HK-2 (cell line): ENCODE measurements at regions not wholly inside any gene's neighbourhood (a gene's known extent, or its start where the extent isn't known, plus 50 kb on each side); places are given as distances from the start of the nearest gene placed in this dataset.

Experiments used
- DNase-seq: peaks from one replicate; pipeline ENCODE4 v3.0.0-alpha.2; 2018; ENCODE audit not compliant: unreplicated experiment

DNA sequence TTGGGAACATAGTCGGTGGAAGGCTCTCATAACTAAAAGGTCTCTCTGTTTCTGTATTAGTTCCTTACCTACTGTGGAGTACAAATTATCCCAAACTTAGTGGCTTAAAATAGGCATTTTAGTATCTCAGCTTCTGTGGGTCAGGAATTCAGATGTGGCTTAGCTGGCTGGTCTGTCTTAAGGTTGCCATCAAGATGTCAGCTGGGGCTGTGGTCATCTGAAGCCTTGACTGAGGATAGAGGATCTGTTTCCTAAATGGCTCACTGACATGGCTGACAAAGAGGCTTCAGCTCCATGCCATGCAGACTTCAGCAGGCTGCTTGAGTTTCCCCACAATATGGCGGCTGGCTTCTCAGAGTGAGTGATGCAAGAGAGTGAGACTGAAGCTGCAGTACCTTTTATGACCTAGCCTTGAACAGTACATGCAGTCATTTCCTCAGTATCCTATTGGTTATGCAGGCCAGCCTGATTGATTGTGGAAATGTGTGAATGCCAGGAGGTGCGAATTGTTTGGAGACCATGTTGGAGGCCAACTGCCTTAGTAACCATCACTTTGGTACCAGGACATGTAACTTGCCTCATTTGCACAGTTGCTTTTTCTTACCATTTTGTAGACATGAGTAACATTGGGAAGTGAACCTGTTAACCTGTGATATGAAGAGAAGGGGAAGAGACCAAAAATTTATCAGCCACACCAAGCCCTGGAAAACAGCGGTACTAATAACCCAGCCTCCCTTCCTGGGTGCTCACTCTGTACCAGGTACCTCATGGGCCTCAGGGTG, 152.8 kb upstream of the IER5L start:
- no peak for DNase-seq

DNA sequence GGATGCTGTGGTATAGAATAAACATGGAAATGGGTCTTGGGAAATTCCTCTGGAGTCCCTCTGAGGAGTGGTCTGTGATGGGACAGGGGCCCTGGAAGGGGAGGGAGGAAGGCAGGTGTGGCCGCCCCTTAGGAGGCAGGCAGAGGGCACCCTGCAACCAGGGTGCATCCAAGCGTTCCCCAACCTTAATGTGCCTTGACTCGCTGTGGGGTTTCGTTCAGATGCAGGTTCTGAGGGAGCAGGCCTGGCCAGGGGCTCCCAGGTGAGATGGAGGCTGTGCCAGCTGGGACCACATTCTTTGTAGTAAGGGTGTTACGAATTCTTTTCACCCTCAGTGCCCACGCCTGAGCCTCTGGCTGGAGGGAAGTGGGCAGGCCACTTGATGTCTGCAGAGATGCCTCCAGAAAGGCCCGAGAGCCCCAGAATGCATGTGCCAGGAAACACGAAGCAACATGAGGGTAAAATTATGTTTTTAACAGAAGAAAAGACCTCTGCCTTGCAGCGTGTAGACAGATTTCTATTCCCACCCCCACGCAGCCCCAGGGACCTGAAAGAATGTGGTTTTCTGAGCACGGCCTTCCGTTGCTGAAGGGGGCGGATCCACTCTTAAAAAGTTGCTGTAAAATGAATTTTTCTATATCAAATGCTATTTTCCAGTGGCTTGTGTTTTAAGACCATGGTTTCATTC, 150.4 kb upstream of the IER5L start:
- DNase-seq = no peak

DNA sequence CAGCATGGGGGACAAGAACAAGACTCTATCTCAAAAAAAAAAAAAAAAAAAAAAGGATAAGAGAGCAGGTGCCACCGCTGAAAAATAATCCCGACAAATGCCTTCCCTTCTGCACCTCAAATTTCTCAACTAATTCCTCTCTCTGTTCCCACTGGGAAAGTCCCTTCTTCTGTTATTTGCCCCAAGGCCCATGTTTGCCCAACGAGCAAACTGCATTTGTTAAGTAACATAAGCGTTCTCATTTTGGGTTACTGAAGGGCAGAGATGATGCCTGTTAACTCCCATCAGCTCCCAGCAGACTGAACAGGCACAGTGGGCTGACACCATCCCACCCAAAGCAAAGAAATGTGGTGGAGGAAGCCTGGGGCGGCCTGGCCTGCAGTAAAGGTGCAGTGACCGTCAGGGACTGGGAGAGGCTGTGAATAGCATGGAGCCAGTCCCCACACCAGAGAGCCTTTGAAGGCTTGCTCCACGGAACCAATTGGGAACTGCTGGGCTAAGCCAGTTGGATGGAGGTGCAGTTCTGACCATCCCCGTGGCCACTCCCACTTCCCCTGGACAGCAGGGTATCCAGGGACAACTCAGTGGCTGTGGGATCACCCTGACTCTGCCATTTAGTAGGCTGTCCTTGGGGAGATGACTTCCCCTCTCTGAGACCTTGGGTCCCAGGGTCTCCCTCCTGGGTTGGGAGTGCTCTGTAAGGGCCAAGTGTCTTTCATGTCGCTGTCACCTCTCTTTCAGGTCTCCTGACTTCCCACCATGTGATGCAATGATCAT, 149.7 kb upstream of the IER5L start:
- DNase-seq = no peak

DNA sequence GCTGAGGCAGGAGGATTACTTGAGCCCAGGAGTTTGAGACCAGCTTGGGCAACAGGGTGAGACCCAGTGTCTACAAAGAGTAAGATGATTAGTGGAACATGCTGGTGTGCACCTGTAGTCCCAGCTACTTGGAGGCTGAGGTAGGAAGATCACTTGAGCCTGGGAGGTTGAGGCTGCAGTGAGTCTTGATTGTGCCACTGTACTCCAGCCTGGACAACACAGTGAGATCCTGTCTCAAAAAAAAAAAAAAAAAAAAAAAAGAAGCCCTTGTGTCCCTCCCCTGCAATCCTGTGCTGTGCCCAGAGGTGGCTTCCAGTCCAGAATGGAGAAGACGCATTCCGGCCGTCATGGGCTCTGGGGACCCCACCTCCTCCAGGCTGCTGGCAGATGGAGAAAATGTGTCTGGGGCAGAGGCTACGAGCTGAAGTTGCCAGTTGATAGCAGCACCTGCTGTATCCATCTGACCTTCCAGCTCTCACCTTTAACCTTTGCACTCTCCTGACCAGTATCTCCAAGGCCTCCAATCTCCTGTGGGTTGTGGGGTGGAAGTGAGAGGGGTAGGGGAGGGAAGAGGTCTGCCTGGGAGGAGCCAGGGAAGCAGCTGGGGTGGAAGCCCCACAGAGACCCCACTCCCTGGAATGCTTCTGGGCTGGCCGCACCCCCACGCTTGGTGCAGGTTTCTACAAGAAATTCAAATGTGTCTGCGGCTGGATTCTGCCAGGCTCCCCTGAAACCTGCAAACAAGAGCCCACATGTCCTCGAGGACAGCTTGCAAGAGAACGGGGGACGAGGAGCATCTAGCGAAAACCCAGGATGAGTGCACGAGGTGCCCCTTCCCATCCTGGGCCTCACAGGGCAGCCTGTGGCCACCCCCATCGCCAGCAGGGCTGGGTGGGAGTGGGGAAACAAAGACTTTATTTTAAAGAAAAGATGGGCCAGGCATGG, 148.3 kb upstream of the IER5L start:
- DNase-seq = no peak

DNA sequence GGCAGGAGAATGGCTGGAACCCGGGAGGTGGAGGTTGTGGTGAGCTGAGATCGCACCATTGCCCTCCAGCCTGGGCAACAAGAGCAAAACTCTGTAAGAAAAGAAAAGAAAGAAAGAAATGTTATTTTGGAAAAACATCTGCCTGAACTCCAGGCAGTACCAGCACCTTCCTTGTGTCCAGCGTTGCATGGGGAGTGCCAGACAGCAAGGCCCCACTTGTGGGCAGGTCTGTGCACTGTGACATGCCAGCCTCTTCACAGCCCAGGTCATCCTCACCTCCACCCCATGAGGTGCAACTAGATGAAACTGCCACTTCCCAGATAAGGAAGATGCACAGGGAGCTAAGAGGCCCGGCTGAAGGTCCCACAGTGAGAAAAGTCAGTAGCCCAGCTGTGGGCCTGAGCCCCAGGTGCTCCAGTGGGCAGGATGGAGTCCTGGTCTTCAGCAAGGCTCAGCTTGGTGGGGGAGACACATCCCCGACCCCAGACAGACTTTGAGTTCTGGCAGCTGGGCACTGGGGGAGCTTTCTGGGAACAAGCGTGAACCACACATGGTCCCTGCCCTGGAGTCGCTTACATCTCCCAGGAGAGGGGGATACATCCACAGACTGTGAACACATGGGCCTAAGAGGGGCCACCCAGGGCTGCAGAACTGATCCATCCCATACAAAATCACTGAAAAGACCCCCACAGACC, 146.9 kb upstream of the IER5L start:
- DNase-seq = no peak

DNA sequence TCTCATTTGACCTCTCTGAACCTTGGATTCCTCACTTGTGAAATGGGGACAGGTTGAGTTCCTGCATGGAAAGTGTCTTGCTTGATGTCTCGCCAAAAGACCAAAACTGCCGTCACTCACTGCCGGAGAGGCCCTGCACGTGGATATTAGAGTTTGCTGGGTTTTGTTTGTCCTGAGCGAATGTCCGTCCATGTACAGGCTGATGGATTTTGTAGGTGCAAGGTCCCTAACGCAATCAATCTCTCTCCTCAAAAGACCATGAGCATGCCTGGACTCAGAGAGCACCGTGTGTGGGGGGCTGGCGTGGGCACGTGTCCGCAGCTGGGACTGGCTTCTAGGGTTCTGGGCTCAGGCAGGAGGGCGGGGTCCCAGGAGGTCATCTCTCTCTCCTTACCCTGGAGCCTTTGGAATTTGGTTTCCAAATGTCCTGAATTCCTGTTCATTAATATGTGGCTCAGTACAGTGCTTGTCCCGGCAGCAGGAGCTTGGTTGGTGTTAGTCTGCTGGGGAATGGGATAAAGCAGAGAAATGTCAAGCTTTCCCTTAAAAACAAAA, 146.0 kb upstream of the IER5L start:
- DNase-seq = no peak

DNA sequence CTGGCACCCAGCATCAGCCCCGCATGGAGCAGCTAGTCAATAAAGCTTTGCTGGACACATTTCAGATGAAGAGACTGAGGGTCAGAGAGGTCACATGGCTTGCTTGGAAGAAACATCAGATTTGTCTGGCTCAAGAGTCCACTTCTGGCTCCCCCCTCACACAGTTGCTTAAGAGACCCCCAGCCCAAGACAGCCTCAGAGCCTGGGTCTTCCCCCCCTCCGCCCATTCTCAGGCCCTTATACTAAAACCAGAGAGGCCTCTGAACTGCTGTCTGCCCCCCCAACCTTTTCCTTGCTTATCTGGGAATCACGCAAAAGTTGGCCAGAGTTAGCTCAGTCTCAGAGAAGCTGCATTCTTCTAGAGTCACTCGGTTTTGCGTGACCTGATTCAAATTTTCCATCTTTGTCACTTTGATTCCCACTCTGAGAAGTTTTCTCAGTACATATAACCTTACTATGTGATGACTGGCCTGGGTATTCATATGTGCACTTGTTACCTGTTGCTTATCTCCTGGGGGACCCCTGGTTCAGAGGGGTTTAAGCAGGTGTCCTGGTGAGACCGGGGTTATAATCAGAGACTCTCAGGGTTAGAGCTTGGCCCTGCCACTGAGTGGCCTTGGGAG, 145.4 kb upstream of the IER5L start:
- DNase-seq = no peak

DNA sequence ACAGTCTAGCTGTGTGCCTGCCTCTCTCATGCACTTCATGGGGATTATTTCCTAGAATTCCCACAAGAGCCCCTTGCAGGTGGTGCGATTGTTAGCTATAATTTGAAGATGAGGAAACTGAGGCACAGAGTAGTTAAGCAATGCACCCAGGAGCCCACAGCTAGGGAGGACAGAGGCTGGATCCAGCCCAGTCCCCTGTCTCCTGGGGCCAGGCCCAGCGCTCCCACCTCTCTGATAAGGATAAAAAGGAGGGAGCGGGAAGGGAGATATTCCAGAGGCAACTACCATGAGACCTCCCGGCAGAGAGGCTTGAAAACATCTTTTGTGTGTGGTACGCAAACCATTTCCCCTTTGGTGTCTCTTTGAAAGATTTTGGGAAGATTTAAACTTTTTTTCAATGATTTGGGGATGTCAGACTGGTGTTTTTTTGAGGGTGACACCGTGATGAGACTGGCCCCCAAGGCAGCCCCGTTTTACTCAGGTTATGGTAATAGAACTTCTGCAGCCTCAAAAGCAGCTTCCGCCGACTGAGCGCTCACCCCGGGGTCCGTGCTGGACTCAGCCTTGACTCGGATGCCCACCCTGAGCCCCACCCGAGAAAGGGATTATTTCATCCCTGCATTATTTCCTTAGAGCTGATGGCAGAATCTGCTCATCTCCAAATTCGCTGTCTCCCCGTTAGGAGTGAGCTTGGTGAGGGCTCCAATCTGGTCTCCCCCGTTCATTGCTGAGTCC, 144.7 kb upstream of the IER5L start:
- DNase-seq = no peak

DNA sequence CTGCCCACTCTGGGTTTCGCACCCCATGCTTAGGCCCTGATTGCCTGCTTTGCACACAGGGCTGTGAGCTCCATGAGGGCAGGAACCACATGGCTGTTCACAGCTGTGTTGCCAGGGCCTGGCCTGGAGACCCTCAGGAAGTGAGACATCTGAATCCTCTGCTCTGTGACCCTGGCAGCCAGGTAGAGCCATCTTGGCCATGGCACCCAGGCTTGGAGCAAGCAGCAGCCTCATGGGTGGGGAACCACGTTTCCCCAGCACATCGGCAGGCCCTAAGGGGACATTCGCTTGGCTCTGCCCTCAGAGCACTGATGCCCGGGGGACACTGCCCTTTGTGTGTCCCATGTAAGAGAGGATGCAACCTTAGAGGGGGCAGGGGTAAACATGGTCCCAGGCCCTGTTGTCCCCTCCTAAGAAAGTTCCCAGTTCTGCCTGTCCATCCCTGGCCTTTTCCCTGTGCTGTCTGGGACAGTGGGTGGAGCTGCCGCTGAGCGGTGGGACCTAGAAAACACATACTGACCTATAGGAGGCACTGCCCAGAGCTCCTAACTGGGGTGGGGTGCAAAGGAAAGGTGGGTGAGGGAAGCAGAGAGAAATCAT, 144.1 kb upstream of the IER5L start:
- no peak for DNase-seq

DNA sequence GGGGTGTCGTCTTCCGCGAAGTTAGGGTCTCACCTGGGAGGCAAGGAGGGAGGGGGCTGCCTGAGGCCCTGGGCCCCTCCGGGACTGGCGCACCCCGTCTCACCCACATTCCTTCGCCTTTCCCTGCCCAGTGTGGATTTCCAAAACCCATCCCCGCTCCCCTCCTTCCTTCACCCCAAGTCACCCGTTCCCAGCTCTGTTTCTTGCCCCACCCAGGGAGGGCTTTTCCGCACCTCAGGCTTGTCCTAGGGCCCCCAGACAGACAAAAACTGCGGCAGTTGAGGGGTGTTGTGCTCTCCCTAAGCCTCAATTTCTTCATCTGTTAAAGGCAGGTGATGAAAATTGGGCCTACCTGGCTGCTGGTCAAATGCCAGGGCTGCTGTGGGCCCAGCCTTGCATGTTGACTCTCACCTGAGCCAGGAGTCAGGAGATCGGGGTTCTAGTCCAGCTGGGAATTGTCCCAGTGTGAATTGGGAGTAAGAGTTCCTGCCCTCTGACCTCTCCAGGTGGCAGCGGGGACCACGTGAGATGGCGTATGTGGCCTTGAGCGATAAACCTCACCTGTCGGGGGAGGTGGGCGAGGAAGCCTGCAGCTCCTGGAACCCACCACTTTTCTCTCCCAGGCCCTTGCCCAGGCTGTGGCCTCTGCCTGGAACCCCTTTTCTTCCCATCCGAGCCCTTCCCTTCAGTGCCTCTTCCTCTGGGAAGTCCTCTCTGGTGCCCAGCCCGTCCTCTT, 143.4 kb upstream of the IER5L start:
- no peak for DNase-seq

DNA sequence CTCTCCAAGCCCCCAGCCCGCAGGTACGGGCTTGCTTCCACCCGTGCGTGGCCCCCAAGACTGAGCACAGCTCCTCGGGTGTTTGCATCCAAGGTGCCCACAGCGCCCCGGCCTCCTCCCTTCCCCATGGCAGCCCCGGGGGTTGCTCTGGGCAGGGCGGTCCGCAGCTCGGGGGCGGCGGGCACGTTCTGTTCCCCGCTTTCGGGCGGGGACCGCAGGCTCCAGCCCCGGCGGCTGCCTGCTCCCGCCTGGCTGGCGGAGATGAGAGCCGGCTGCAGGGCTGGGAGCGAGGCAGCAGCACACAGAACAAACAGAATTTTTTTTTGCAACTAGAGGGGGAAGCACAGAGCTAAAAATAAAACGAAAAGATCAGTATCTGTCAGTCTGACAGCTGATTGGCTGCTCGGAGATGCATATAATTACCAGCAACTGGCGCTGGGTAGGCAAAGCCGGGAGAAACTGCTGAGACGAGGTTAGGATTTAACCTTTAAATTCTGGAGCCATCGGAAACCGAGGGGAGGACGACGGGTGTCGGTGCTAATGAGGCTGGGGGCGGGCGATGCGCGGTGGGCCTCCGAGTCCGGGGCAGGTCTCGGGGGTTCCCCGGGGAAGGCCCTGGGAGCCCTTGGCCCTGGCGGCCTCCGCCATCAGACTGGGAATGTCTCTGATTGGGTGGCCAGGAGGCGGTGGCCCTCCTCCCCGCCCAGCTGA, 142.7 kb upstream of the IER5L start:
- DNase-seq = no peak

DNA sequence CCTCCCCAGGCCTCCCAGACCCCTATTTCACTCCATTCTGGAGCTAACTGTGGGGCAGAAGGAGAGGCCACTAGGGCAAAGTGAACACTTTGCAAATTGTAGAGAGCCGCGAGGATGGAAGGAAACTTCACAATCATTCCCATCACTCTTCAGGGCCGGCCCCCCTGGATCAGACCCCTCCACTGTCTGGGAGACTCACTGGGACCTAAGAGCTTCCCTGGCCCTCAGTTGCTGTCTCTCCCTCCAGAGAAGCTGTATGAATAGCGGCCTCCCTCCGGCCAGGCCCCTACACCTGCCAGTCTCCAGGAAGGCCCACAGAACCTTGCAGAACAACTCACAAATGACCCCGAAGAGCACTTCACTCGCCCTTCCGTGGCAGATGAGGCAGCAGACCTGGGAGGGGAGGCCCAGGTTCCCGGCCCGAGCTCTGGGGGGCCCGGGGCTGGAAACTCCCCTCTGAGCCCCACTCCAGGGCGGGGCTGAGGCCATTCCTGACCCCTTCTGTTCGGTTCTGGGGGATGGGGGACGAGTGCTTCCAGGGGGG, 141.9 kb upstream of the IER5L start:
- DNase-seq = no peak

DNA sequence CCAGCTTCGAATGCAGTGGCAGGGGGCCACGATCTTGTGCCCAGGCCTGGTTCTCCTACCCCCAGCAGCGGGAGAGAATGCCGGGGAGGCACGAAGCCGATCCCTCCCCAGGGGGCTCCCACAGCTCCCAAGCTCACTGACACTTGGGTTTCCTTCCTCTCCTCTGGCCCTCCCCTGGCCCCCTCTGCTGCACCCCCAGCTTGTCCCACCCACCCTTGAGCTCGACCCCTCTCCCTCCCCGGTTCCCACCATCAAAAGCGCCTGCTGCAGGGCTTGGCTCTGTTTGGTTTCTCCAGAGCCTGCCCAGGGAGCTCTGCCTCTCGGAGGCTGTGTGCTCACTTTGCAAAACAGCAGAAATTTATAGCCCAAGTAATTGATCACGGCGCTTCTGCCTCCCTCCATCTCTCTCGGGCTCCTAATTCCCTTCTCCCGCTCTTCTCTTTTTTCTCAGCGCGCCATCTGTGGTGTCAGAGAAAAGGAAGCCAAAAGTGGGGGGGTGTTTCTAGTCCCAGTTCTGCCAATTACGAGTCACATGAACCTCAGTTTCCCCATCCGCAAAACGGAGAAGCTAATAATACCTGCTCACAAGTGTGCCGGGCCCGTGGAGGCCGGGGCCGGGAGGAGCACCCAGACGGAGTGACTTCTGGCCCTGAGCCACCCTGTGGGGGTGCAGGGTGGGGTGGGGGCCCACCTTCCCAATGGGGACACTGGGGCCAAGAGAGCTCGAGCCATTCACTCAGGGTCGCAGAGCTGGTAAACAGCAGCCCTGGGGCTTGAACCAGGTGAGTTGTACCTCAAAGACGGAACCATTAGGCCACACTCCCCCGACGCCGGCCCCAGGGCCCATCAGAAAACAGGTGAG, 141.2 kb upstream of the IER5L start:
- DNase-seq = no peak

DNA sequence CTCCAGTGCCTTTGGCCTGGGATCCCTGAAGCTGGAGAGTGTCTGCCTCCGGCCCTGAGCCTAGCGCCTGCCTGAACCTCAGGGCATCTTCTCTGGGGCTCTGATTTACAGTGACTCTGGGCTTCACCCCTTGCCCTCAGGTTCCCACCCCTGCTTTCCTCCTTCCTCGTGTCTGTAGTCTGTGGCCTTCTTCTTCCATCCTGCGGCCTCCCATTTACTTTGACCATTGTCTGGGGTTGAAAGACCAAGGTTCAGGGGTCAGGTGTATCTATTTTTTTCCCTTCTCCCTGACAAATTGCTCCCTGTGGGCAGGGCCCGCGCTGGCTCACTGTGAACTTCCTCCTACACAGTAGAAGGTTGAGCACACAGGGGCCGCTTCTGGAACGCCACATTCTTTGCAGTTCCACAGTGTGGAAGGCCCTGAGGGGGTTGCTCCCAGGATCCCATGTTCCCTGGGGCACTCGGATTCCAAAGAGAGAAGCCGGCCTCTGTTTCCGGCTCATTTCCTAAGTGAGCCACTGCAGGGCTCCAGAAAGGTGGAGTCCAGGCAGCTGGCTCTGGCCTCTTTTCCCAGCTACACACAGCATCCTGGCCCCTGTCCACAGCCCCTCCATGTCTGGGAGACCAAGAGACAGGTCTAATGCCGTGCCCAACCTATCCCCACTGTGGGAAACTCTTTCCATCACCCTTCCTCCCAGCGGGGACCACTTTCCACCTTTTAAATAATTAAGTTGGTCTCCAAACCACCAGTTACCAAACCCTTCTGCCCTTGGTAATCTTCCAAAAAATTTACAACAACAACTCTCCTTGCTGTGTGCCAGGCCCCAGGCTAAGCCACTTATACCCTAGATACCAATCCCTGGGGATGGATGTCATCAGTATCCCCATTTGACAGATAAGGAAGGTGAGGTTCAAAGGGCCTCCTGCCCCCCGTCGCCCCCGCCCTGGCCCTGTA, 140.3 kb upstream of the IER5L start:
- DNase-seq = no peak
